Vagina (tissue), 2 donors: ENCODE measurements at regions not wholly inside any gene's neighbourhood (a gene's known extent, or its start where the extent isn't known, plus 50 kb on each side); places are given as distances from the start of the nearest gene placed in this dataset.

ENCODE experiments used
- POLR2A ChIP-seq, 2 donors: fragments of 450-650 bp; IDR thresholded peaks; one replicate each; pipeline ENCODE4 v1.6.1; 2017; ENCODE audit warnings: antibody characterized with exemption in 2 of 2, mild to moderate bottlenecking in 2 of 2, moderate library complexity in 2 of 2
- TF ChIP-seq, protein P1 (sequence below), 3 experiments: fragments of 450-650 bp in 2 of 3; fragments of 200-600 bp in 1 of 3; sonication (generic) in 1 of 3; IDR thresholded peaks; one replicate each; pipeline ENCODE4 v1.5.1; 2017 to 2019; ENCODE audit warnings: antibody characterized with exemption in 3 of 3, mild to moderate bottlenecking in 2 of 3, moderate library complexity in 2 of 3

DNA sequence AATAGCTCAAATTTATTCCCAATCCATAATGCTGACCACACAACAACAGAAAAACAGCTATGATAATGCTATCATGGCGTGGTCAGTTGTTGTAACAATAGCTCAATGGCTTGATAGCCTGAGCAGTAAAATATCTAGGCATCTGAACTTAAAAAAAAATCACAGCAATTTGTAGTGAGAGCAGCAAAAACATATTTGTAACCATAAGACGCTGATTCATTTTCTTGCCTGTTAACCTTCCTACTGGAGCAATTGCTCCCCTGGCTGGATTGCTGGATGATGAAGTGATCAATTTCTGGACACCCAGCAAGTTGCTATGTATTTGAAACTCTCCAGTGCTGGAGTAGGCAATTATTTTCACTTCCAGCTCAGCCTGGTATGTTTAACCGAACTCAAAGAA, 115.1 kb downstream of the PCSK1 start:
- TF ChIP-seq, protein P1, sequence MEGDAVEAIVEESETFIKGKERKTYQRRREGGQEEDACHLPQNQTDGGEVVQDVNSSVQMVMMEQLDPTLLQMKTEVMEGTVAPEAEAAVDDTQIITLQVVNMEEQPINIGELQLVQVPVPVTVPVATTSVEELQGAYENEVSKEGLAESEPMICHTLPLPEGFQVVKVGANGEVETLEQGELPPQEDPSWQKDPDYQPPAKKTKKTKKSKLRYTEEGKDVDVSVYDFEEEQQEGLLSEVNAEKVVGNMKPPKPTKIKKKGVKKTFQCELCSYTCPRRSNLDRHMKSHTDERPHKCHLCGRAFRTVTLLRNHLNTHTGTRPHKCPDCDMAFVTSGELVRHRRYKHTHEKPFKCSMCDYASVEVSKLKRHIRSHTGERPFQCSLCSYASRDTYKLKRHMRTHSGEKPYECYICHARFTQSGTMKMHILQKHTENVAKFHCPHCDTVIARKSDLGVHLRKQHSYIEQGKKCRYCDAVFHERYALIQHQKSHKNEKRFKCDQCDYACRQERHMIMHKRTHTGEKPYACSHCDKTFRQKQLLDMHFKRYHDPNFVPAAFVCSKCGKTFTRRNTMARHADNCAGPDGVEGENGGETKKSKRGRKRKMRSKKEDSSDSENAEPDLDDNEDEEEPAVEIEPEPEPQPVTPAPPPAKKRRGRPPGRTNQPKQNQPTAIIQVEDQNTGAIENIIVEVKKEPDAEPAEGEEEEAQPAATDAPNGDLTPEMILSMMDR (IDR thresholded peaks at IDR 0.05) = no peak
- no peak for TF ChIP-seq POLR2A (IDR thresholded peaks at IDR 0.05)
